Common myeloid progenitor, CD34-positive (primary cell): ENCODE measurements at regions not wholly inside any gene's neighbourhood (a gene's known extent, or its start where the extent isn't known, plus 50 kb on each side); places are given as distances from the start of the nearest gene placed in this dataset.
A peak's percentile ranks its signal among the peaks of the same experiment; 100 is the strongest.

ENCODE experiments used
- CTCF ChIA-PET: fragments of 350-600 bp; sonication (Branson Sonifier 250); formaldehyde crosslinking; loops from one replicate; lab custom pipeline; 2021; ENCODE audit warnings: antibody characterized with exemption; lab: Charles Lee
- POLR2A ChIA-PET: fragments of 350-600 bp; sonication (Branson Sonifier 250); formaldehyde crosslinking; loops from one replicate; lab custom pipeline; 2021; ENCODE audit warnings: antibody characterized with exemption; lab: Charles Lee
- DNase-seq, 3 donors: peaks; one replicate each; pipeline versions ENCODE4 v3.0.0 to v3.0.0-alpha.2; 2013
- H3K27ac ChIP-seq, 2 experiments: 1 replicate in 1 of 2; 2 replicates in 1 of 2; pipeline ENCODE4 v1.7.0; 2013; ENCODE audit warnings: inconsistent platforms in 2 of 2, low read length in 2 of 2, mild to moderate bottlenecking in 2 of 2, low read depth in 1 of 2, moderate library complexity in 1 of 2; ENCODE audit not compliant: severe bottlenecking in 2 of 2, insufficient read depth in 1 of 2, poor library complexity in 1 of 2
- H3K27me3 ChIP-seq, 5 experiments: replicated peaks in 2 of 5; 1 replicate in 3 of 5; 2 replicates in 2 of 5; pipeline versions ENCODE4 v1.6.1 to v1.7.0; 2013; ENCODE audit warnings: low read length in 4 of 5, mild to moderate bottlenecking in 2 of 5, moderate library complexity in 2 of 5, inconsistent platforms in 1 of 5; ENCODE audit not compliant: insufficient read depth in 5 of 5, control insufficient read depth in 4 of 5
- H3K36me3 ChIP-seq, 4 experiments: 1 replicate in 2 of 4; 2 replicates in 2 of 4; pipeline versions ENCODE4 v1.6.1 to v1.7.0; 2013; ENCODE audit warnings: low read length in 3 of 4, control low read depth in 1 of 4, mild to moderate bottlenecking in 1 of 4; ENCODE audit not compliant: control insufficient read depth in 4 of 4, insufficient read depth in 4 of 4
- H3K4me1 ChIP-seq, 4 experiments: 1 replicate in 3 of 4; 2 replicates in 1 of 4; pipeline versions ENCODE4 v1.6.1 to v1.7.1; 2013; ENCODE audit warnings: low read length in 3 of 4, mild to moderate bottlenecking in 3 of 4, control low read depth in 1 of 4, inconsistent platforms in 1 of 4, moderate library complexity in 1 of 4; ENCODE audit not compliant: control insufficient read depth in 4 of 4, insufficient read depth in 4 of 4; ENCODE audit errors: control extremely low read depth in 1 of 4
- H3K4me3 ChIP-seq, 7 experiments: 1 replicate in 4 of 7; 2 replicates in 3 of 7; pipeline versions ENCODE4 v1.5.1 to v1.7.0; 2013; ENCODE audit warnings: mild to moderate bottlenecking in 7 of 7, low read length in 6 of 7, moderate library complexity in 6 of 7, inconsistent platforms in 2 of 7, low read depth in 2 of 7, control low read depth in 1 of 7; ENCODE audit not compliant: insufficient read depth in 4 of 7, control insufficient read depth in 1 of 7; ENCODE audit errors: extremely low read depth in 1 of 7
- H3K9me3 ChIP-seq, 5 experiments: 1 replicate in 4 of 5; 2 replicates in 1 of 5; pipeline versions ENCODE4 v1.6.1 to v1.7.1; 2013; ENCODE audit warnings: low read length in 4 of 5, mild to moderate bottlenecking in 2 of 5, inconsistent platforms in 1 of 5, low read depth in 1 of 5, moderate library complexity in 1 of 5; ENCODE audit not compliant: control insufficient read depth in 4 of 5, insufficient read depth in 2 of 5; ENCODE audit errors: control extremely low read depth in 1 of 5
- whole genome bisulfite sequencing: methylation state at CpG from one replicate; pipeline ENCODE4 v1.1.5; 2013; ENCODE audit not compliant: insufficient coverage; 5-methylcytosine and 5-hydroxymethylcytosine counted together

- Histone ChIP-seq H3K4me3 (no peak overlapping the region), H3K27ac (no peak overlapping the region), H3K27me3 (no peaks in the 10 kb centered on the region), H3K9me3 (peaks cover 0 to 3% (median 0%) of the 10 kb centered on the region in 5 experiments), H3K4me1 (no peaks in the 10 kb centered on the region), H3K36me3 (no peaks in the 10 kb centered on the region)
- no peak for DNase-seq
- ChIA-PET POLR2A (no interaction called here), CTCF (no interaction called here)
Measured at GRCh38 chr2:57386305-57386704, 660.3 kb upstream of the VRK2 start.

DNA sequence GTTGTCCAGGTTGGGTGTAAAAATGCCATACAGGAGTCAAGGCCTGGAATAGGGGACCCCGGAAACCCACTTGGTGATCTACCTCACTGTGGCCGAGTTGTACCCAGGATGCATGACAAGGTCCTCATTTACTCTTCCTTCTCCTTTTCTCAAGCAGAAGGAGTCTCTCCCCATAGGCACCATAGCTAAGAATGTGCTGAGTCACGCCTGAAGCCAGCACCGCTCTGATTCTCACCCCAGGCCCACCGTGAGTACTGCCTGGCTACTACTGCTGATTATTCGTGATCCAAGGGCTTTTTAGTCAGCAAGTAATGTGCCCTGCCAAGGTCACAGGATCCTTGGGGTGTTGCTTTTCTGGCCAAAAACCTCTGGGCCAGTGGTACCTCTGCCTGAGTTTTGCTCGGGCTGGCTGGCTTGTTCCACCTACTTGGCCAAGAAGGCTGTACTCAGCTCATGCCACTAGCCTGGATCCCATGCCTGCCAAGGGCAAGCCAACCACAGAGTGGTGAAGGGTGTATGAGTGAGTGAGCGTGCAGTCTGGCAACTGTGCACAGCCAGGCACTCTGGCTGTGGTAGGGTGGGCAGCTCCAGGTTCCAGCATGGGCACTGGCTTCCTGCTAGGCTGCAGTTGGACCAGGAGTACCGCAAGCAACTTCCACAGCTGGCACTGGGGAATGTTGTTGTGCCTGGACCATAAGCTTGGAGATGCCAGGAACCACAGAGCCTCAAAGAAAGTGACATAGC, 650.1 kb upstream of the VRK2 start:
- 24% methylated on average over 7 of the region's 9 CpGs for WGBS
- no peak overlapping the region for H3K27ac ChIP-seq
- CTCF ChIA-PET: interaction anchor here (0.9 kb wide), 1 partner anchor 21 kb away, joined by 3 read pairs; no protein-coding TSS in a partner anchor
- H3K4me3 ChIP-seq: no peak overlapping the region
- H3K27me3 ChIP-seq: peaks cover 0 to 2% (median 0%) of the 10 kb centered on the region in 5 experiments
- H3K36me3 ChIP-seq: no peaks in the 10 kb centered on the region
- H3K9me3 ChIP-seq: peaks cover 0 to 2% (median 0%) of the 10 kb centered on the region in 5 experiments
- DNase-seq: peak; percentile 39 to 88 (median 86)
- POLR2A ChIA-PET: interaction anchor here (0.5 kb wide), 1 partner anchor 67 kb away, joined by 4 read pairs; no protein-coding TSS in a partner anchor
- peaks cover 0 to 9% (median 6%) of the 10 kb centered on the region in 4 experiments for H3K4me1 ChIP-seq

DNA sequence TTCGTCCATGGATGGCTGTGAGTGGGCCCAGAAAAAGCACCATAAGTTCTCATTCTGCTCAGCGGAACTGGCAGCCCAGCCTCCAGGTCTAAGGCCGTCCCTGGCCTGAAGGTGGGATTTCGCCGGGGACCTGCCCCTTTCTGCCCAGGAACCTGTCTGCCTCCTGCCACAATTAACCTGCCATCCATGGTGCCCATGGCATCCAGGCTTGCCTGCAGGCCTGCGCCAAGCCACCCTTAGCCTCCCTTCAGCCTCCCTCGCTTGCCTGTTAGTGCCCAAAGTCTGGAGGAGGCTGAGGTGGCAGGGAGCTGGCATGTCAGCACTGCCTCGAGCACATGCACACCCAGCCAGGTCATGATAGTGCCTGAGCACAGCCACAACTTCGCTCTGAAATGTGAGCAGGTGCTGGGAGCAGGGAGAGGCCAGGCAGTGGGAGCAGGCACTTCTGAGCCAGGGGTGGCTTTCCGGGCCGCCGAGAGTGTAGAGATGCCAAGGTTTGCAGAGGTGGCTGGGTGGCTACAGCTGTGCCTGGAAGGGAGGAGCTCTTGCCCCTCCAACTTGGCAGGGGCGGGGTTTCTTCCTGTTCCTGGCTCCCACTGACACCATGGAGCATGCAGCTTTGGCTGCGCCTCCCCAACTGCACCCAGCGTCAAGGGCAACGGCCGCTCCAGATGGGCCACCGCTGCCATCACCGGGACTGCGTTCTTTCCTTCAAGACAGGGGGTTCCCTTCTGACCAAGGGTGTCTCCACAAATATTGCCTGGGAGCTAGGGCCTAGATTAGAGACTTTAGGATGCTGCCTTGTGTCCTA, 648.9 kb upstream of the VRK2 start:
- POLR2A ChIA-PET: no interaction called here
- CTCF ChIA-PET: no interaction called here

GRCh38 chr2:57399057-57399456, 647.5 kb upstream of the VRK2 start:
- Histone ChIP-seq H3K27me3 (no peaks in the 10 kb centered on the region), H3K4me1 (peaks cover 0 to 9% (median 6%) of the 10 kb centered on the region in 4 experiments), H3K36me3 (no peaks in the 10 kb centered on the region), H3K4me3 (no peak overlapping the region), H3K27ac (no peak overlapping the region), H3K9me3 (peaks cover 0 to 2% (median 0%) of the 10 kb centered on the region in 5 experiments)
- CTCF ChIA-PET: no interaction called here
- 100% methylated on average over 1 of the region's 5 CpGs for WGBS
- DNase-seq: no peak
- POLR2A ChIA-PET: no interaction called here

More for the DNA sequence above, 648.9 kb upstream of the VRK2 start:
- no peak for DNase-seq
- H3K4me1 ChIP-seq: peaks cover 0 to 9% (median 6%) of the 10 kb centered on the region in 4 experiments
- WGBS: 97% methylated on average over 18 of the region's 20 CpGs
- no peak overlapping the region for H3K27ac ChIP-seq
- H3K27me3 ChIP-seq: no peaks in the 10 kb centered on the region
- peaks cover 0 to 2% (median 0%) of the 10 kb centered on the region in 5 experiments for H3K9me3 ChIP-seq
- no peaks in the 10 kb centered on the region for H3K36me3 ChIP-seq
- no peak overlapping the region for H3K4me3 ChIP-seq

DNA sequence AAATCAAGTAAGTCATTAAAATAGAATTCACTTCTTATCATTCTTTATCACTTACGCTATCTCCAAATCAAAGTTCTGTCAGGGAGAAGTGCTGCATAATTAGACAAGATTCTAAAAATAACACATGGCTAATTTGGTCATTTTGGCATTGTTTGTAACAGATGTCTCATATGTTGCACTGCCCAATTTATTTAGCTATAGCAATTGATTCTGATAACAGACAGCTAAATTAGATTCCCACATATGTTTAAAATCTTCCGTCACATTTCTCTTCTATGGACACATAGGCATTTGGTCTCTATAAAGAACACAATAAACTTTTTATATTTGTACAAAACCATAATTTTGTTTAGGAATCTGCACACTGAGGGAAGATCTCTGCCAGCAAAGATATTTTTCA, 644.5 kb upstream of the VRK2 start:
- no peak for DNase-seq
- Histone ChIP-seq H3K9me3 (peaks cover 0 to 2% (median 0%) of the 10 kb centered on the region in 5 experiments), H3K4me3 (no peak overlapping the region), H3K27me3 (no peaks in the 10 kb centered on the region), H3K4me1 (no peaks in the 10 kb centered on the region), H3K36me3 (no peaks in the 10 kb centered on the region), H3K27ac (no peak overlapping the region)
- ChIA-PET CTCF (no interaction called here), POLR2A (no interaction called here)
- 100% methylated on average over 1 of the region's 2 CpGs for WGBS

DNA sequence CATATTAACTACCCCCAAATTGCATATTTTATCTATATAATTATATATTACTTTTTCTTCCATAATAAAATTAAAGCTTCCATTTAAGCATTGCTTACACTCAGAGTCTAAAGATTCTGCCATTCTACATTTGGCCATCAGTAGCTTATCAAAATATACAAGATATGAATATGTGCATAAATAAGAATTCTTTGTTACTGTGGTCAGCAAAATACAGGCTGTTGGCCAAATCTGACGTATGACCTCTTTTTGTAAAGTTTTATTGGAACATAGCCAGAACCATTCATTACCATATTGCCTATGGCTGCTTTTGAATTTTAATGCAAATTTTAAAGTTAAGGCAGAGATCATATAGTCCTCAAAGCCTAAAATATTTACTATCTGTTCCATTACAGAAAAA, 643.9 kb upstream of the VRK2 start:
- CTCF ChIA-PET: no interaction called here
- Histone ChIP-seq H3K4me1 (no peaks in the 10 kb centered on the region), H3K27me3 (no peaks in the 10 kb centered on the region), H3K4me3 (no peak overlapping the region), H3K27ac (no peak overlapping the region), H3K36me3 (no peaks in the 10 kb centered on the region), H3K9me3 (peaks cover 0 to 2% (median 0%) of the 10 kb centered on the region in 5 experiments)
- POLR2A ChIA-PET: no interaction called here
- 100% methylated on average over 1 of the region's 1 CpG for WGBS
- DNase-seq: no peak

DNA sequence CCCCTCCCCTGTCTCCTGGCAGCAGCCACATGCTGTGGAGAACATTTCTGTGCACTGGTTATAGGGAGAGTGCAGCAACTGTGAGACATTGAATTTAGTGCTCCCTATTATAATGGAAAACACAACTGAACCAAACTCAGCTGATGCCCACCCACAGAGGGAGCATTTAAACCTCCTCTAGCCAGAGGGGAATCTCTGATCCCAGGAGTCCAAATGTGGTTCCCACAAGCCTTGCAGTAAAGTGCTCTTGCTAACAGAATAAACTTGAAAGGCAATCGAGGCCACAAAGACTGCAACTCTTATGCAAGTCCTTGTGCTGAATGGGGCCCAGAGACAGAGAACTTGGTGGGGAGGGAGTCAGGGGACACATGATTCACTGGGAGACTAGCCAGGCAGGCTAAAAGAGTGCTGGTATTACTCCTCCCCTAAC, 638.8 kb upstream of the VRK2 start:
- no peak overlapping the region for H3K27ac ChIP-seq
- no peaks in the 10 kb centered on the region for H3K4me1 ChIP-seq
- H3K36me3 ChIP-seq: no peaks in the 10 kb centered on the region
- H3K9me3 ChIP-seq: no peaks in the 10 kb centered on the region
- no peak overlapping the region for H3K4me3 ChIP-seq
- no peaks in the 10 kb centered on the region for H3K27me3 ChIP-seq
- ChIA-PET POLR2A (no interaction called here), CTCF (no interaction called here)
- no peak for DNase-seq
- WGBS: 53% methylated on average over 1 of the region's 1 CpG
